Endothelial cell of umbilical vein (primary cell): ENCODE measurements at regions not wholly inside any gene's neighbourhood (a gene's known extent, or its start where the extent isn't known, plus 50 kb on each side); places are given as distances from the start of the nearest gene placed in this dataset.

Experiments used
- BruUV-seq: library from RNA; stranded (reverse); fragments of 400-500 nt; replicated peaks from 2 replicates; lab custom pipeline; 2021; lab: Mats Ljungman, UMichigan
- CTCF ChIA-PET: fragments of 300-600, 350-600 bp; sonication (Branson Sonifier 250); formaldehyde crosslinking; loops from one replicate; lab custom pipeline; 2021; ENCODE audit warnings: antibody characterized with exemption, inconsistent platforms; lab: Charles Lee
- POLR2A ChIA-PET: fragments of 300-600, 350-600 bp; sonication (Branson Sonifier 250); formaldehyde crosslinking; loops from one replicate; lab custom pipeline; 2021; ENCODE audit warnings: antibody characterized with exemption, inconsistent platforms; lab: Charles Lee
- DNase-seq: peaks from one replicate; pipeline ENCODE4 v3.0.0-alpha.2; 2011; ENCODE audit warnings: low read depth, low spot score
- FAIRE-seq: peaks from 2 replicates; lab custom pipeline; 2011; peaks lifted over from hg19 to GRCh38; lab: Jason Lieb, UNC
- H2AFZ ChIP-seq: 2 replicates; pipeline ENCODE4 v1.6.0; 2012; ENCODE audit warnings: low read depth, low read length, control low read depth, inconsistent platforms
- H3K27ac ChIP-seq: 2 replicates; pipeline ENCODE4 v1.5.1; 2011; ENCODE audit warnings: low read depth, mild to moderate bottlenecking, control low read depth, low read length, moderate library complexity; ENCODE audit not compliant: insufficient read depth
- H3K27me3 ChIP-seq, 2 experiments: 2 replicates each; pipeline versions ENCODE4 v1.6.0 to v1.6.1; 2011; ENCODE audit warnings: low read length in 2 of 2, mixed read lengths in 1 of 2; ENCODE audit not compliant: control insufficient read depth in 2 of 2, insufficient read depth in 2 of 2
- H3K36me3 ChIP-seq, 2 experiments: 2 replicates in 1 of 2; 3 replicates in 1 of 2; pipeline ENCODE4 v1.5.1; 2011; ENCODE audit warnings: low read length in 2 of 2, mild to moderate bottlenecking in 1 of 2, moderate library complexity in 1 of 2; ENCODE audit not compliant: control insufficient read depth in 2 of 2, insufficient read depth in 2 of 2; ENCODE audit errors: extremely low read depth in 1 of 2
- H3K4me1 ChIP-seq: 3 replicates; pipeline ENCODE4 v1.5.1; 2011; ENCODE audit warnings: mild to moderate bottlenecking, low read length; ENCODE audit not compliant: control insufficient read depth, insufficient read depth; ENCODE audit errors: extremely low read depth
- H3K4me2 ChIP-seq: 2 replicates; pipeline ENCODE4 v1.6.1; 2011; ENCODE audit warnings: low read length, control low read depth, mixed read lengths; ENCODE audit not compliant: insufficient read depth
- H3K4me3 ChIP-seq, 3 experiments: fragments of 200-600 bp in 1 of 3; sonication (generic), shearing (Covaris generic) in 1 of 3; replicated peaks in 1 of 3; 2 replicates each; pipeline ENCODE4 v1.5.1; 2011 to 2016; ENCODE audit warnings: control low read depth in 3 of 3, low read length in 3 of 3, mild to moderate bottlenecking in 2 of 3, inconsistent platforms in 1 of 3, low read depth in 1 of 3, moderate library complexity in 1 of 3; ENCODE audit not compliant: insufficient read depth in 1 of 3
- H3K79me2 ChIP-seq: 2 replicates; pipeline ENCODE4 v1.6.0; 2012; ENCODE audit warnings: low read length, inconsistent platforms; ENCODE audit not compliant: control insufficient read depth, insufficient read depth
- H3K9ac ChIP-seq: replicated peaks from 2 replicates; pipeline ENCODE3; 2011; ENCODE audit warnings: low read length, control low read depth; ENCODE audit not compliant: insufficient read depth; ENCODE audit errors: extremely low read depth
- H3K9me1 ChIP-seq: replicated peaks from 3 replicates; pipeline ENCODE4 v1.6.0; 2011; ENCODE audit warnings: mild to moderate bottlenecking, low read length; ENCODE audit not compliant: control insufficient read depth, insufficient read depth; ENCODE audit errors: extremely low read depth
- H3K9me3 ChIP-seq: replicated peaks from 2 replicates; pipeline ENCODE4 v1.5.1; 2012; ENCODE audit warnings: low read length, inconsistent platforms; ENCODE audit not compliant: control insufficient read depth, insufficient read depth
- H4K20me1 ChIP-seq: replicated peaks from 2 replicates; pipeline ENCODE3; 2011; ENCODE audit warnings: mild to moderate bottlenecking, low read length; ENCODE audit not compliant: control insufficient read depth, insufficient read depth; ENCODE audit errors: extremely low read depth
- CTCF ChIP-seq, 2 donors: IDR thresholded peaks; 1 replicate in 1 of 2; 2 replicates in 1 of 2; pipeline ENCODE4 v1.5.1; 2011; ENCODE audit warnings: low read length in 2 of 2, mild to moderate bottlenecking in 2 of 2, moderate library complexity in 2 of 2, control low read depth in 1 of 2, inconsistent platforms in 1 of 2, low read depth in 1 of 2; ENCODE audit not compliant: insufficient read depth in 1 of 2; ENCODE audit errors: extremely low read depth in 1 of 2
- EZH2 ChIP-seq: IDR thresholded peaks from 2 replicates; pipeline ENCODE4 v1.6.1; 2012; ENCODE audit warnings: borderline replicate concordance, low read depth, mild to moderate bottlenecking, moderate library complexity, low read length, inconsistent platforms; ENCODE audit not compliant: severe bottlenecking
- FOS ChIP-seq: IDR thresholded peaks from 2 replicates; pipeline ENCODE4 v1.6.1; 2011; ENCODE audit warnings: mild to moderate bottlenecking, low read length, moderate library complexity, borderline replicate concordance; ENCODE audit not compliant: insufficient read depth
- GATA2 ChIP-seq: IDR thresholded peaks from 2 replicates; pipeline ENCODE4 v1.7.0; 2011; ENCODE audit warnings: low read depth, mild to moderate bottlenecking, moderate library complexity, mixed read lengths, low read length; ENCODE audit not compliant: insufficient read length, insufficient read depth
- JUN ChIP-seq: IDR thresholded peaks from 2 replicates; pipeline ENCODE4 v1.6.1; 2011; ENCODE audit warnings: borderline replicate concordance, low read depth; ENCODE audit not compliant: insufficient read length, insufficient read depth
- MAX ChIP-seq: IDR thresholded peaks from 2 replicates; pipeline ENCODE4 v1.6.1; 2011; ENCODE audit not compliant: insufficient read depth, insufficient read length
- MYC ChIP-seq: IDR thresholded peaks from one replicate; pipeline ENCODE4 v1.6.1; 2011; ENCODE audit warnings: mild to moderate bottlenecking, low read depth, low read length
- POLR2A ChIP-seq: IDR thresholded peaks from 2 replicates; pipeline ENCODE4 v1.6.1; 2012; ENCODE audit warnings: low read depth, mild to moderate bottlenecking, control low read depth, low read length
- POLR2AphosphoS5 ChIP-seq: IDR thresholded peaks from 2 replicates; pipeline ENCODE4 v1.6.1; 2012; ENCODE audit warnings: low read depth, mild to moderate bottlenecking, control low read depth, low read length, moderate library complexity; ENCODE audit not compliant: insufficient read depth
- dilution Hi-C: fragments of 300-500 bp; cut with MboI; formaldehyde crosslinking; loops from one replicate; pipeline ENCODE4 v1.15.0; 2019; ENCODE audit warnings: low sequenced_read_pairs; ENCODE audit not compliant: extremely low pct_ligation_motif_present
- intact Hi-C: fragments of 100-400 bp; cut with micrococcal nuclease; formaldehyde crosslinking; loops from one replicate; pipeline ENCODE4 v1.10.0; 2022

- intact Hi-C loops: loop anchor here (1.0 to 10.0 kb wide), 5 partner anchors 27 to 469 kb away; partner anchors contain the start of gene BAMBI
These were observed 156.8 kb upstream of the LYZL1 start for GRCh38 chr10:29131952-29132547.

More at GRCh38 chr10:29131952-29132547, 156.8 kb upstream of the LYZL1 start:
- Histone ChIP-seq H3K79me2 (no peaks in the 10 kb centered on the region), H3K27me3 (peaks cover 7% of the 10 kb centered on the region in 2 experiments), H3K9ac (no peak overlapping the region), H3K4me3 (no peak overlapping the region), H3K4me2 (peak overlapping the region; percentile 78), H3K9me3 (no peaks in the 10 kb centered on the region), H3K4me1 (peaks cover 16% of the 10 kb centered on the region), H3K36me3 (no peaks in the 10 kb centered on the region), H4K20me1 (no peaks in the 10 kb centered on the region), H3K27ac (peak overlapping the region; percentile 41), H2AFZ (peak overlapping the region; percentile 95), H3K9me1 (no peaks in the 10 kb centered on the region)
- FAIRE-seq (peak; percentile 81), DNase-seq (peak; percentile 95)
- POLR2A ChIA-PET: interaction anchor here (0.7 kb wide), 1 partner anchor 18 kb away, joined by 3 read pairs; no protein-coding TSS in a partner anchor
- dilution Hi-C loops: no loop called here
- CTCF ChIA-PET: interaction anchor here (0.7 to 2.6 kb wide), 16 partner anchors 8 to 505 kb away, joined by 3 to 22 read pairs (median 4); no protein-coding TSS in a partner anchor
- BruUV-seq: no TSS peak
- TF ChIP-seq FOS: peak; percentile 40
- peak; percentile 85 for TF ChIP-seq GATA2
- no peak for TF ChIP-seq EZH2
- peak; percentile 72 for TF ChIP-seq POLR2AphosphoS5
- TF ChIP-seq CTCF (IDR thresholded peaks at IDR 0.05; ENCODE audit: extremely low read depth in 1 of 2, insufficient read depth in 1 of 2, low read depth in 1 of 2, low read length in 2 of 2): no peak
- TF ChIP-seq MYC: no peak
- no peak for TF ChIP-seq MAX
- TF ChIP-seq POLR2A: peak; percentile 54
- TF ChIP-seq JUN: peak; percentile 43
